HG03159 (cell line): ENCODE measurements at regions not wholly inside any gene's neighbourhood (a gene's known extent, or its start where the extent isn't known, plus 50 kb on each side); places are given as distances from the start of the nearest gene placed in this dataset.

Source experiments
- ATAC-seq: cut with Tn5 transposase; IDR thresholded peaks from one replicate; pipeline ENCODE4 v1.9.1; 2021; ENCODE audit warnings: mild to moderate bottlenecking, moderate library complexity; ENCODE audit not compliant: unreplicated experiment

- ATAC-seq, result no peak
These were observed 469.4 kb upstream of the ROBO2 start for GRCh38 chr3:76570436-76571057.

GRCh38 chr3:76576201-76576600 is 463.7 kb upstream of the ROBO2 start:
- no peak for ATAC-seq

- no peak for ATAC-seq
These were observed 457.8 kb upstream of the ROBO2 start for GRCh38 chr3:76582098-76582497.

GRCh38 chr3:76582632-76583378 is 457.1 kb upstream of the ROBO2 start:
- ATAC-seq, result no peak

- no peak for ATAC-seq
These were observed 454.0 kb upstream of the ROBO2 start for GRCh38 chr3:76585794-76586392.

- ATAC-seq, result no peak
These were observed 453.4 kb upstream of the ROBO2 start for GRCh38 chr3:76586471-76586870.

DNA sequence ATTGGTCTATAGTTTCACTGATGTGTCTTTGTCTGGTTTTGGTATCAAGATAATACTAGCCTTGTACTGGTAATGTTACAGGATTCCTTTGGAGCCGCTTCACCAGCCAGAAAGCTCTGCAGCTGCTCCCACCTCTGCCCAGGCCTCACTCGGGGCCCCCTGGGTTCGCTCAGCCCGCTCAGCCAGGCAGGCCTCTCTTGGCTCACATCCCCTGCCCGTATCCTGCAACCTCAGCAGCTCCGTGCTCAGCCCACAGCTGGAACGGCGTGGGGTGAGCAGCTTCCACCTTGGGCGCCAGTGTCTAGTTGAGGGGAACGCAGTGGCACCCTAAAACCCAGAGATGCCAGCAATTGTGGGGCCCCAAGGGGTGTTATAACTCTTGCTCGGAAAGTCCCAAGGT is 429.7 kb upstream of the ROBO2 start:
- no peak for ATAC-seq

DNA sequence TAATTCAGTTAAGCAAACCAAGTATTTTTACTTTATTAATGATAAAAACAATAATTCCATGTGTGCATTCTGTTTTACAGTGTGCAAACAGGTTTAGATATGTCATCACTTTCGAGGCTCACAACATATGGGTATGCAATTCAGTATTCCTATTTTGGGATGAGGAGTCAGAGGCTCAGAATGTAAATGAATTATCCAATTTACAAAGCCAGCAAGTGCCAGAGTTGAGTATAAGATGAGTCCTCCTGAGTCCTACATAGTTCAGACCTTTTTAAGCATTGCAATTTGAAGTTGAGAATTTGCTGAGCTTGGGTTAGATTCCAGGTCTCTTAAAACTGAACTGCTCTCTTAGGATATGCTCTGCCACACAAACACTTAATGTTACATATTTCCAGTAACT is 424.2 kb upstream of the ROBO2 start:
- no peak for ATAC-seq

DNA sequence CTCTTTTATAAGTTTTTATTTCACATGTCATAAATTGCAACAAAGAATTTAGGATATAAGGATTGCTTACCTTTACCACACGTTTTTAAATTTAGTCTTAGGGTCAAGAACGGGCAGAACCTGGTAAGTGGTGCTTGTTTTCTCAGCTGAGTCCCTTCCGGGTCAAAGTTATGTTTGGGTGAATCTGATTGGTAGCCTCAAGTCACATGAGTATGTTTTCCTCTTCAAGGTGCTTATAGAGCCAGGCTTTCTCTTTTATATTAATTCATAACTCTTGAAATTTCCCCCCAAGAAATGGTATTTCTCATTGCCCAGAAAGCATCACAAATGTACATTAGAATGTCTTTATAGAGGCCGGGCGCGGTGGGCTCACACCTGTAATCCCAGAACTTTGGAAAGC is 415.7 kb upstream of the ROBO2 start:
- no peak for ATAC-seq

- no peak for ATAC-seq
These were observed 412.7 kb upstream of the ROBO2 start for GRCh38 chr3:76627236-76627635.

DNA sequence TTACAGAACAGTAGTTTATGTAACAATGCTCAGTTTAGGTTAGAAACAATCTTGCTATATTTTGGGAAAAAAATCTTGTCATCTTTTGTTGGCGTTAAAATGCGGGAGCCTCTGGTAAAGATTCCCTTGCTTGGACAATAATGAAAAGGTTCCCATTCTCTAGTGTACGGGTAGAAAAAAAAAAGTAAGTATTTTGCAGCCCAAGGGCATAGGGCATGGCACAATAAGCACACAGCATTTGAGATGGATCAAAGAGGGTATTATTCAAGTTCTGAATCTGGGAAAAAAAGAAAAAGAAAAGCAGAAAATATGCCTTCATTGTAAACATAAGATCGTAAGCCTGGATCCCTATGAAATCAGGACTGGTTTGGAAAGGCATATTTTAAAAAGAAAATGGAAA is 408.6 kb upstream of the ROBO2 start:
- no peak for ATAC-seq

DNA sequence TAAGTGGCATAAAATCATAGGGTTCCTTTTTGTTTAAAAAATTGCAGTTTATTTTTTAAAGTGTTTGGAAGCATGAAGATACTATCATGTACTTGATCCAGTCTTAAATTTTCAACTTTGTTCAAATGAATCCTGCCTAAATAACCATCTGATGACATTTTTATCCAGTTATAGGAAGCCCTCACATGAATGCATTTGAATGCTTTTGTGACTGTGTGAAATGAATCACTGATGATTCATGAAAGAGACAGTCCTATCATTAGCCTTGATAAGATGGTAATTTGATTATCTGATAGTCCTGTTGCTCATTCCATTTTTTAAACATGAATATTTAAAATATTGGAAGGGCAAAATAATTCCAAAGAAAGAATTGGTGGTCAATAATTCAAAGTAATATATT is 401.9 kb upstream of the ROBO2 start:
- no peak for ATAC-seq

DNA sequence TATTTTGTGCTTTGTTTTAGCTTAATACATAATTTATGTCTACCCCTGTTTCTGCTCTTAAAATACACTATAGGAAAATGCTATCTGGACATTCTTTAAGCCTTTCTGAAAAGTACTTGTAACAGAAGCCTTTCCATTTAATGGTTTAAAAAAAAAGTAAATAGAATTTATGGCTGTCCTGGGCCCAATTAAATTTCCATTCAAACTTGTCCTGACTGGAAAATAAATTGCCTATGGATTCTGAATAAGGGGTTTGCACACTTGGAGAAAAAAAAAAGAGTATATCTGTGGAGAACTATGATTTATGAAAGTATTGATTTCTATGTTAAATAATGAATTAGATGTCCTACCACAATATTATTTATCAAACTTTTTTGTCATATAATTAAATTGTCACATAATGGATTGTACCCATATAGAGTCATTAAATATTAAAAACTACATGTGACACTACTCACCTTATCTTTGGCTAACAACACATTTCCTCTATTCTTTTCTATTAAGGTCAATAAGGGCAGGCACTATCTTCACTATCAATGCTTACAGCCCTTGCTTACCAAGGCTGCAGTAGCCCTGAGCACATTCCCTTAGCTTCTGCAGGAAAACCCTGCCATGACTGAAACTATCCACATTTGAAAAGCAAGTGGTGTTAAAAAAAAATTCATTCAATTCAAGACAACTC is 396.1 kb upstream of the ROBO2 start:
- no peak for ATAC-seq

DNA sequence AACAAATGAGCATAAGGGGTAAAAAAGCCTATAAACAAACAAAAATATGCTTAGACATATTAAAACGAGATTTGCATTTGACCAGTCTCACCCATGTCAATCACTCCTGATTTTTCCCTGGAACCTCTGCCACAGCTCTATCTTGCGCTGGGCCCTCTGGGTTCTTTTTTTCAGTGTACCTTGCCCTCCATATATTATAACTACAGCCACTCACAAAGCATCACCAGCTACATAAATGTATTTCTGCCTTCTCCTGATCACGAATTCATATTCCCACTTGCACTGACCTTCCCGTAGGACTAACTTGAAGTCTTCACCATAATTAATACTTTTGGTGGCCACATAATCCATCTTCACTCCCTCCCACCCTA is 395.6 kb upstream of the ROBO2 start:
- no peak for ATAC-seq

DNA sequence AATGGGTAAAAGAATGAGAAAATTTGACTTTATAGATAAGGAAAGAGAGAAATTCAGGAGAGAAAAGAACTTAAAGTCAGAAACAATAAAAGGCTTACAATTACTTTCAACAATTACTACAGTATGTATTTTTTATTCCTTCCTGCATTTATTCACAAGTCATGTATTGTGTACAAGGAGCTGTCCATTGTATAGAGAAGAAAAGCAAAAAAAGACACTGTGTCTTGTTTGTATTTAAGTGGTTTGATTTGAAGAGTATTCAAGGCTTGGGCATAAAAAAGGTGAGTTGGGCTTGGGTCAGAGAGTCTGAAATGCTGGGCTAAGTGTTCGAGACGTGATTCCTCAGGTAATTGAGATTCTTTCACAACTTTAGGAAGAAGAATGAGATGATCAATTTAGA is 394.2 kb upstream of the ROBO2 start:
- ATAC-seq, result no peak

DNA sequence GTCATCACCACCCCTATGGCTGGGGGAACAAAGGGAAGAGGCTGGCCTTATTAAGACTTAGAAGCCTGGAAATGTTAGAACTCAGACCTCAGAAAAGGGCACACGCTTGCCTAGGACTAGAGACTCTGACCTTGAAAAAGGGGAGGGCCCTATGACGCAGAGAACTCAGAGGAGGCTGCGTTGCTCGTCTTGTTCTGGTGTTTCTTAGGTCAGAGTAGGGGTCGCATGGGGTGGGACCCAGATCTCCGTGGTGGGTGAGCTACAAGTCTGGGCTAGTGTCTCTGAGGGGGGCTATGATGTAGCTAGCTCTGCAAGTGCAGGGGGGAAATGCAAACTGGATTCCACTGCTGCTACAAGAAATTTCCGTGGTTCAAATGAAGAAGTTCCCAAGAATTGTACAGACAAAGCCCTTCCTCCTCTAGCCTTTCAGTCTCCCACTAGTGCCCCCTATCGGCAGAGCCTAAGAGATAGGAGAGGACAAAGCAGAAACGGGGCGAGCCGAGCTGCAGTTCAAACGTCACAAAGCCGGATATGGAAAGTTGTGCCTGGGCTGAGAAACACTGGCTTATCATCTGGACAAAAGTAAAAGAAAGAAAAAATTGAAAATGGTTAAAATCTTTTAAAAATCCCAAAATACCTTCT is 392.9 kb upstream of the ROBO2 start:
- ATAC-seq, result no peak

DNA sequence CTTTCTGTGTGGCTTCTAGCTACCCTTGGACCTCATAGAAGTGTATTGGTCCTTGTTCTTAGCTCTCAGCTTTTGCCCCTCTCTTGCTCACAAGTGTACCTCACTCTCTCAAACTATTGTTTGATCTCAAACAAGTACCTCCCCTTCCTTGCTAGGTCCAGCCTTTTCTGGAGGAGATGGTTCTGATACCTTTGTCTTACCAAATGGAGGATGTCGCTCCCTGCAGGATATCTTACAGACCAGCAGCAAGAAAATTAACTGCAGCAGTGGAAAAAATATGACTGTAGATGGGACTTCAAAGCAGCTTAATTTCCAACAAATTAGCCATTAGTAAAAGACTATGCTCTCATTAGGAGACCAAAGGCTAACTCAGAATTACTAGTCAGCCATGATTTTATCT is 388.1 kb upstream of the ROBO2 start:
- no peak for ATAC-seq

DNA sequence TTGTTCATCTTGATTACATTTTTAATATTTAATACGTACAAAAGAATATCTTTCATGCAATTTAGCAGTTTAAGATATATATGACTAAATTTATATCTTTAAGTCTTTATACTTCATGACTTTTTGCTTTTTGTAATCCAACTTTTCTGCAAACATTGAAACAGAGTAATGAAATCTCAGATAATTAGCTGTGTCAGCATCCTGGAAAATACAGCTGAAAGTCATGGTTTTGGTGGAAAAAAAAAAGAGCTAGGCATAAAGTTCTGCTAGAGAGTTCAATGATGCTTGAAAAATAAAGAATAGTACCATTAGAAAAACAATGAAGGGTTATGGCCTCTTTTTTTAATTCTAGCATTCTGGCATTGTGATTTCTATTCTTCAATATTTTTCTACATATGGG is 387.4 kb upstream of the ROBO2 start:
- no peak for ATAC-seq

DNA sequence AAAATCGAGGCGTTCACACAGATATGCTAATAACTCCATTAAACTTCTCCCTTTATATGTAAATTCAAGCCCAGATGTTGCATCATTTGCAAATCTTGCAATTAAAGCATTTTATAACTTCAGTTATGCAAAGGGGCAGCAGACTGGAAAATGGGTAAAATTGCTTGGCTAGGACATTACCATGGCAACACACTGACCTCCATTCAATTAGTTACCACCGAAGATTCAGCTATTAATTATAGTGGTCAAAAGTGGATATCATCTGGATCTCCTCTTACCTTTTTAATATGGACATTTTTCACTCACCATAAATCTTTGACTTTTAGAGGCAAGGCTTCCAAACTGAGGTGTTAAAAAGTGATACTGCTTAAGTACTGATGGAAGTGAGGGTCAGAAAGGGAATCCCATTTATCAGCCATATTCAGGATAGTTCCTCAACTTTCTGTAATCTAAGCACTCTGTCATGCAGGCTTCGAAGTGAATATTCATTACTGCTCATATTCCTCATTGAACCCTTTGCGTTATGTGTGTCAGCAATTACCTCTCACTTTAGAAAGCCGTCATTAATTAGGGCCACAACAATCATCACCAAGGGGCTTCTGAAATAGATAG is 386.2 kb upstream of the ROBO2 start:
- ATAC-seq, result no peak

DNA sequence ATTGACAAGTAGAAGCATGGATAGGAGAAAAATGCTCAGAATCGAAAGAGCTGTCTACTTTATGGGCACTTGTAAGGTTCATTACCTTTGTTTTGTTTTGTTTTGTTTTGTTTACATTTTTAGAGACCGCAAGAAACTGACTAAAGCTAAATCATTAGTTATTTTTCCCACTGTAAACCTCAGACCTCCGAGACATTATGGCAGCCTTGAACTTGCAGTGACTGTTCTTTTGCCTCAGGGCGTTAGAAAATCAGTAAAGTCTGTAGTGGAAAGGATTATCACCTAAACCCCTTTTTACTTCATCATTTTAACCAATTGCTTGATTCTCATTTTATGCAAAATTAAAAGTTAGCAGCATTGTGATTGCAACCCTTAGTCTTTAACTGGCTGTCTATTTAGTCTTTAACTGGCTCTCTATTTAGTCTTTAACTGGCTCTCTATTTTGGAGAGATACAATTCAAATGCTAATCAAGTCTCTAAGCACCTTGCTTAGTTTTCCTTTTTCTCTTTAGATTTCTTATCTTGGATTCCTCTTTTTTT is 383.3 kb upstream of the ROBO2 start:
- no peak for ATAC-seq

DNA sequence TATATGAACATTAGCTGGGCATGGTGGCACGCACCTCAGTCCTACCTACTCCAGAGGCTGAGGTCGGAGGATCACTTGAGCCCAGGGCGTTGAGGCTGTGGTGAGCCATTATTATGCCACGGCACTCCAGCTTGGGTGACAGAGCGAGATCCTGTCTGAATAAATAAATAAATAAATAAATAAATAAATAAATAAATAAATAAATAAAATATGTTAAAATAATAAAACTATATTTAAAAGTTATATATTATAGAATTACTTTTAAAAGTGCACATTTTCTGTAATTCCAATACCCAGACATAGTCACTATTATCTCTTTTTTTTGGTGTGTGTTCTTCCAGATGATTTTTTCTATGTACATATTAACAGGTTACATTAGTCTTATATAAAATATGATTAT is 382.0 kb upstream of the ROBO2 start:
- ATAC-seq, result no peak
